H1 (cell line): ENCODE measurements at regions not wholly inside any gene's neighbourhood (a gene's known extent, or its start where the extent isn't known, plus 50 kb on each side); places are given as distances from the start of the nearest gene placed in this dataset.

Source experiments
- CTCF ChIA-PET: fragments of 300-600 bp; sonication (Branson Sonifier 250); formaldehyde crosslinking; loops from one replicate; lab custom pipeline; 2021; ENCODE audit not compliant: partially characterized antibody; lab: Charles Lee
- POLR2A ChIA-PET: fragments of 300-600 bp; sonication (Branson Sonifier 250); formaldehyde crosslinking; loops from one replicate; lab custom pipeline; 2021; ENCODE audit warnings: inconsistent platforms; ENCODE audit not compliant: partially characterized antibody; lab: Charles Lee
- DNase-seq, 2 experiments: peaks; one replicate each; pipeline versions ENCODE4 v3.0.0 to v3.0.0-alpha.2; 2010 to 2022; ENCODE audit warnings: low spot score in 2 of 2, low read depth in 1 of 2, mixed read lengths in 1 of 2
- FAIRE-seq: peaks from 2 replicates; lab custom pipeline; 2011; peaks lifted over from hg19 to GRCh38; lab: Jason Lieb, UNC
- H2AFZ ChIP-seq: 2 replicates; pipeline ENCODE4 v1.8.1; 2012; ENCODE audit warnings: low read length, inconsistent platforms
- H2AK5ac ChIP-seq: 2 replicates; pipeline ENCODE4 v1.6.1; 2013; ENCODE audit warnings: low read depth, low read length
- H2BK120ac ChIP-seq: replicated peaks from 2 replicates; pipeline ENCODE3; 2013; ENCODE audit warnings: low read depth, low read length, inconsistent platforms
- H2BK12ac ChIP-seq: 2 replicates; pipeline ENCODE4 v1.6.1; 2013; ENCODE audit warnings: low read depth, low read length
- H2BK15ac ChIP-seq: 2 replicates; pipeline ENCODE4 v1.6.1; 2013; ENCODE audit warnings: low read length
- H2BK20ac ChIP-seq: 2 replicates; pipeline ENCODE4 v1.6.1; 2013; ENCODE audit warnings: low read length
- H2BK5ac ChIP-seq: 2 replicates; pipeline ENCODE4 v1.6.1; 2013; ENCODE audit warnings: low read depth, low read length
- H3K14ac ChIP-seq: 2 replicates; pipeline ENCODE4 v1.6.1; 2013; ENCODE audit warnings: inconsistent platforms; ENCODE audit not compliant: insufficient read length
- H3K18ac ChIP-seq: 2 replicates; pipeline ENCODE4 v1.6.1; 2013; ENCODE audit warnings: low read length; ENCODE audit errors: extremely low read depth
- H3K23ac ChIP-seq: 2 replicates; pipeline ENCODE4 v1.6.1; 2013; ENCODE audit warnings: inconsistent platforms; ENCODE audit not compliant: insufficient read length
- H3K23me2 ChIP-seq: 2 replicates; pipeline ENCODE4 v1.6.1; 2013; ENCODE audit warnings: low read depth, low read length
- H3K27ac ChIP-seq: 2 replicates; pipeline ENCODE4 v1.6.1; 2011; ENCODE audit warnings: low read depth, low read length, inconsistent platforms
- H3K27me3 ChIP-seq, 4 experiments: replicated peaks in 1 of 4; 1 replicate in 1 of 4; 2 replicates in 3 of 4; pipeline versions ENCODE4 v1.6.1 to v1.8.1; 2011 to 2013; ENCODE audit warnings: low read length in 3 of 4, mild to moderate bottlenecking in 3 of 4, inconsistent platforms in 2 of 4, mixed read lengths in 2 of 4, moderate library complexity in 1 of 4; ENCODE audit not compliant: control insufficient read depth in 3 of 4, insufficient read depth in 3 of 4; ENCODE audit errors: extremely low read depth in 1 of 4
- H3K36me3 ChIP-seq, 4 experiments: 2 replicates each; pipeline versions ENCODE4 v1.6.1 to v1.8.1; 2011 to 2013; ENCODE audit warnings: mild to moderate bottlenecking in 4 of 4, low read length in 3 of 4, moderate library complexity in 2 of 4, control low read depth in 1 of 4, inconsistent platforms in 1 of 4; ENCODE audit not compliant: insufficient read depth in 4 of 4, control insufficient read depth in 2 of 4
- H3K4ac ChIP-seq: replicated peaks from 2 replicates; pipeline ENCODE3; 2013; ENCODE audit warnings: low read length, low read depth, mixed read lengths, inconsistent platforms; ENCODE audit not compliant: insufficient read length
- H3K4me1 ChIP-seq, 4 experiments: replicated peaks in 1 of 4; 1 replicate in 1 of 4; 2 replicates in 3 of 4; pipeline versions ENCODE4 v1.6.1 to v1.8.1; 2011 to 2013; ENCODE audit warnings: low read length in 3 of 4, inconsistent platforms in 2 of 4, mixed read lengths in 1 of 4; ENCODE audit not compliant: insufficient read depth in 4 of 4, control insufficient read depth in 3 of 4
- H3K4me2 ChIP-seq, 2 experiments: 2 replicates each; pipeline versions ENCODE4 v1.6.1 to v1.8.1; 2011 to 2013; ENCODE audit warnings: low read depth in 2 of 2, low read length in 2 of 2, control low read depth in 1 of 2, inconsistent platforms in 1 of 2, mild to moderate bottlenecking in 1 of 2; ENCODE audit not compliant: insufficient read depth in 1 of 2
- H3K4me3 ChIP-seq, 4 experiments: fragments of 200-600, 300-600 bp in 1 of 4; sonication (generic), shearing (Covaris generic), sonication (Bioruptor Twin) in 1 of 4; 2 replicates each; pipeline versions ENCODE4 v1.5.1 to v1.8.1; 2011 to 2016; ENCODE audit warnings: low read length in 4 of 4, low read depth in 3 of 4, control low read depth in 2 of 4, inconsistent platforms in 2 of 4, mild to moderate bottlenecking in 2 of 4, mixed read lengths in 1 of 4, moderate library complexity in 1 of 4; ENCODE audit not compliant: insufficient read depth in 2 of 4; ENCODE audit errors: extremely low read depth in 1 of 4
- H3K56ac ChIP-seq: replicated peaks from 2 replicates; pipeline ENCODE3; 2013; ENCODE audit warnings: low read depth, mild to moderate bottlenecking, mixed read lengths, low read length, inconsistent platforms; ENCODE audit not compliant: insufficient read length
- H3K79me1 ChIP-seq: 2 replicates; pipeline ENCODE4 v1.6.1; 2013; ENCODE audit warnings: low read depth, low read length, control low read depth
- H3K79me2 ChIP-seq, 2 experiments: 2 replicates each; pipeline versions ENCODE4 v1.6.1 to v1.8.1; 2012 to 2013; ENCODE audit warnings: low read length in 2 of 2, mild to moderate bottlenecking in 2 of 2, inconsistent platforms in 1 of 2; ENCODE audit not compliant: insufficient read depth in 2 of 2, control insufficient read depth in 1 of 2
- H3K9ac ChIP-seq, 4 experiments: replicated peaks in 1 of 4; 1 replicate in 1 of 4; 2 replicates in 3 of 4; pipeline versions ENCODE4 v1.6.1 to v1.8.1; 2011 to 2013; ENCODE audit warnings: low read depth in 3 of 4, low read length in 3 of 4, control low read depth in 2 of 4, mild to moderate bottlenecking in 2 of 4, moderate library complexity in 2 of 4, inconsistent platforms in 1 of 4; ENCODE audit errors: extremely low read depth in 1 of 4
- H3K9me3 ChIP-seq, 2 experiments: 2 replicates each; pipeline versions ENCODE4 v1.6.1 to v1.8.1; 2012 to 2013; ENCODE audit warnings: mild to moderate bottlenecking in 2 of 2, moderate library complexity in 2 of 2, control low read depth in 1 of 2, inconsistent platforms in 1 of 2, low read depth in 1 of 2, low read length in 1 of 2, mixed read lengths in 1 of 2; ENCODE audit not compliant: insufficient read depth in 2 of 2
- H4K20me1 ChIP-seq, 2 experiments: replicated peaks in 1 of 2; 2 replicates each; pipeline versions ENCODE3 to v1.8.1; 2011 to 2013; ENCODE audit warnings: inconsistent platforms in 2 of 2, low read length in 2 of 2, mild to moderate bottlenecking in 1 of 2; ENCODE audit not compliant: insufficient read depth in 2 of 2, control insufficient read depth in 1 of 2
- H4K5ac ChIP-seq: 2 replicates; pipeline ENCODE4 v1.6.1; 2013; ENCODE audit warnings: low read length, low read depth, mixed read lengths, inconsistent platforms; ENCODE audit not compliant: insufficient read length
- H4K8ac ChIP-seq: 2 replicates; pipeline ENCODE4 v1.8.0; 2013; ENCODE audit warnings: mild to moderate bottlenecking, moderate library complexity, low read length, inconsistent platforms; ENCODE audit not compliant: insufficient read depth; ENCODE audit errors: extremely low read depth
- H4K91ac ChIP-seq: replicated peaks from 2 replicates; pipeline ENCODE3; 2013; ENCODE audit warnings: low read length, mixed read lengths, inconsistent platforms; ENCODE audit not compliant: insufficient read length
- FOSL1 ChIP-seq: IDR thresholded peaks from 2 replicates; pipeline ENCODE4 v1.6.1; 2011; ENCODE audit warnings: mild to moderate bottlenecking, low read depth, low read length, moderate library complexity; ENCODE audit not compliant: insufficient read depth
- TBP ChIP-seq: IDR thresholded peaks from 2 replicates; pipeline ENCODE4 v1.6.1; 2011; ENCODE audit warnings: low read depth, low read length, improper control_type of control experiment
- TEAD4 ChIP-seq: IDR thresholded peaks from 2 replicates; pipeline ENCODE4 v1.6.1; 2012; ENCODE audit warnings: low read depth, low read length, inconsistent platforms, mixed read lengths

GRCh38 chr2:80778704-80779103, 474.2 kb upstream of the LRRTM1 start:
- ChIA-PET POLR2A (no interaction called here), CTCF (no interaction called here)
- Histone ChIP-seq H2AK5ac (no peak overlapping the region), H3K4me1 (peaks cover 0 to 3% (median 0%) of the 10 kb centered on the region in 4 experiments; a peak in 1 of 7 replicates), H2BK5ac (no peak overlapping the region), H3K79me1 (no peaks in the 10 kb centered on the region), H3K27ac (no peak overlapping the region), H3K14ac (no peak overlapping the region), H2BK15ac (no peak overlapping the region), H3K27me3 (no peaks in the 10 kb centered on the region), H3K36me3 (no peaks in the 10 kb centered on the region), H4K91ac (no peak overlapping the region), H4K20me1 (no peaks in the 10 kb centered on the region), H4K5ac (no peak overlapping the region), H3K4ac (no peak overlapping the region), H3K23me2 (no peaks in the 10 kb centered on the region), H2BK120ac (no peak overlapping the region), H3K18ac (no peak overlapping the region), H2BK20ac (no peak overlapping the region), H3K9me3 (peaks cover 0 to 3% of the 10 kb centered on the region in 2 experiments; a peak in 1 of 4 replicates), H4K8ac (no peak overlapping the region), H3K79me2 (no peaks in the 10 kb centered on the region), H2AFZ (no peak overlapping the region), H3K4me2 (no peak overlapping the region), H2BK12ac (no peak overlapping the region), H3K4me3 (no peak overlapping the region), H3K23ac (no peak overlapping the region), H3K56ac (no peak overlapping the region), H3K9ac (no peak overlapping the region)
- TF ChIP-seq TEAD4: peak; percentile 29; the same call in 1 of the 2 replicates
- TF ChIP-seq TBP: no peak
- TF ChIP-seq FOSL1: no peak
- no peak for DNase-seq
- FAIRE-seq: no peak
